ENCODE measurements at regions not wholly inside any gene's neighbourhood (a gene's known extent, or its start where the extent isn't known, plus 50 kb on each side); places are given as distances from the start of the nearest gene placed in this dataset.

DNA sequence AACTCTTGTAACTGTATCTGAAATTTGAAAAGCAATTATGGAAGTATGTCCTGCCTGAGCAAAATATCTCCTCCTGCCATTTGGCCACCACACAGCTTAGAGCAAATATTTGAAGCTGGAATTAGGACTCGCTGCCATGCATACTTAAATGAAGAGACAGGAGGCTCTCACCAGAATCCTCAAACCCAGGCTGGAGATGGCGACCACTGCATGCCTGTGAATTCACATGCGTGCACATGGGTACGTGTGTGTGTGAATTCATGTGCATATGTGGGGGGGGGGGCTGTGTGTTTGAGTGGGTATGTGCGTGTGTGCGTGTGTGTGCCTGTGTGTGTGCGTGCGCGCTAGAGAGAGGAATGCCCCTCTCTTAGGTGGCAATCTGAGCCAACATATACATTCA is 84.1 kb upstream of the IRX1 start:
- TF ChIP-seq CTCF (IDR thresholded peaks at IDR 0.05): no peak
- no peak for TF ChIP-seq POLR2A (IDR thresholded peaks at IDR 0.05)
- no peak for TF ChIP-seq EP300 (IDR thresholded peaks at IDR 0.05)

Measured in sigmoid colon (tissue), 4 donors.